Coronary artery (tissue), 2 donors: ENCODE measurements at regions not wholly inside any gene's neighbourhood (a gene's known extent, or its start where the extent isn't known, plus 50 kb on each side); places are given as distances from the start of the nearest gene placed in this dataset.

Experiments used
- DNase-seq: peaks from one replicate; pipeline ENCODE4 v3.0.0-alpha.2; 2017; ENCODE audit warnings: low spot score
- H3K27ac ChIP-seq, 2 donors: fragments of 200-600 bp; sonication (generic); one replicate each; pipeline ENCODE4 v1.5.1; 2016 to 2019
- H3K4me3 ChIP-seq: fragments of 200-600 bp; sonication (generic); 2 replicates; pipeline ENCODE4 v1.5.1; 2016; ENCODE audit warnings: mild to moderate bottlenecking, moderate library complexity
- CTCF ChIP-seq: fragments of 200-600 bp; sonication (generic); IDR thresholded peaks from one replicate; pipeline ENCODE4 v1.5.1; 2019; ENCODE audit warnings: antibody characterized with exemption

- H3K4me3 ChIP-seq, result no peak overlapping the region
- no peak overlapping the region for H3K27ac ChIP-seq
- no peak for TF ChIP-seq CTCF
- peak; percentile 59 for DNase-seq
These were observed 131.4 kb downstream of the MRPL36 start for GRCh38 chr5:1668141-1668721.

- TF ChIP-seq CTCF, result no peak
- DNase-seq, result peak; percentile 64
- H3K27ac ChIP-seq, result no peak overlapping the region
- H3K4me3 ChIP-seq, result peak overlapping the region; percentile 44
These were observed 131.9 kb downstream of the MRPL36 start for GRCh38 chr5:1667648-1668140.

GRCh38 chr5:1666812-1667588 is 132.6 kb downstream of the MRPL36 start:
- Histone ChIP-seq H3K27ac (no peak overlapping the region), H3K4me3 (peak overlapping the region; percentile 44)
- peak; percentile 59 for DNase-seq
- TF ChIP-seq CTCF, result no peak

- no peak for TF ChIP-seq CTCF
- no peak for DNase-seq
- Histone ChIP-seq H3K4me3 (no peak overlapping the region), H3K27ac (no peak overlapping the region)
These were observed 133.4 kb downstream of the MRPL36 start for GRCh38 chr5:1666221-1666620.

GRCh38 chr5:1665803-1666202 is 133.8 kb downstream of the MRPL36 start:
- no peak overlapping the region for H3K27ac ChIP-seq
- DNase-seq, result no peak
- no peak for TF ChIP-seq CTCF
- no peak overlapping the region for H3K4me3 ChIP-seq

GRCh38 chr5:1665231-1665630 is 134.4 kb downstream of the MRPL36 start:
- Histone ChIP-seq H3K4me3 (no peak overlapping the region), H3K27ac (no peak overlapping the region)
- peak; percentile 65 for DNase-seq
- no peak for TF ChIP-seq CTCF

GRCh38 chr5:1663186-1663585 is 136.5 kb downstream of the MRPL36 start:
- no peak for DNase-seq
- no peak overlapping the region for H3K4me3 ChIP-seq
- H3K27ac ChIP-seq, result no peak overlapping the region
- no peak for TF ChIP-seq CTCF
